ENCODE measurements at regions not wholly inside any gene's neighbourhood (a gene's known extent, or its start where the extent isn't known, plus 50 kb on each side); places are given as distances from the start of the nearest gene placed in this dataset.

- DNase-seq = no peak
Measured at GRCh38 chr10:120372917-120373316, 84.1 kb upstream of the PLPP4 start.

- no peak for DNase-seq
Measured at GRCh38 chr10:120375666-120376065, 81.4 kb upstream of the PLPP4 start.

GRCh38 chr10:120381931-120382330 lies 75.1 kb upstream of the PLPP4 start:
- DNase-seq = no peak

GRCh38 chr10:120382360-120382759 lies 74.7 kb upstream of the PLPP4 start:
- DNase-seq = no peak

- no peak for DNase-seq
Measured at GRCh38 chr10:120385992-120386391, 71.0 kb upstream of the PLPP4 start.

- no peak for DNase-seq
Measured at GRCh38 chr10:120386896-120387295, 70.1 kb upstream of the PLPP4 start.

GRCh38 chr10:120387326-120387725 lies 69.7 kb upstream of the PLPP4 start:
- DNase-seq = no peak

GRCh38 chr10:120392245-120392644 lies 64.8 kb upstream of the PLPP4 start:
- DNase-seq = no peak

- DNase-seq = no peak
Measured at GRCh38 chr10:120392671-120393079, 64.4 kb upstream of the PLPP4 start.

GRCh38 chr10:120394446-120394845 lies 62.6 kb upstream of the PLPP4 start:
- no peak for DNase-seq

GRCh38 chr10:120396228-120396627 lies 60.8 kb upstream of the PLPP4 start:
- no peak for DNase-seq

GRCh38 chr10:120398180-120398579 lies 58.8 kb upstream of the PLPP4 start:
- no peak for DNase-seq

GRCh38 chr10:120400601-120401000 lies 56.4 kb upstream of the PLPP4 start:
- DNase-seq = no peak

- DNase-seq = no peak
Measured at GRCh38 chr10:120402147-120402766, 54.8 kb upstream of the PLPP4 start.

GRCh38 chr10:120403109-120403508 lies 53.9 kb upstream of the PLPP4 start:
- no peak for DNase-seq

GRCh38 chr10:120406376-120406775 lies 50.7 kb upstream of the PLPP4 start:
- no peak for DNase-seq

All from right lung (tissue), 2 donors.